HCT116 (cell line): ENCODE measurements at regions not wholly inside any gene's neighbourhood (a gene's known extent, or its start where the extent isn't known, plus 50 kb on each side); places are given as distances from the start of the nearest gene placed in this dataset.

Experiments used
- ATAC-seq: fragments of 200-7000 bp; cut with Tn5 transposase; 2 replicates; pipeline ENCODE4 v1.9.1; 2020; ENCODE audit warnings: mild to moderate bottlenecking, moderate library complexity
- BruUV-seq: library from RNA; stranded (reverse); fragments of 400-500 nt; replicated peaks from 2 replicates; lab custom pipeline; 2021; lab: Mats Ljungman, UMichigan
- CTCF ChIA-PET: fragments of 300-600 bp; sonication (Branson Sonifier 250); formaldehyde crosslinking; loops from one replicate; lab custom pipeline; 2021; ENCODE audit warnings: antibody characterized with exemption; lab: Charles Lee
- POLR2A ChIA-PET: fragments of 300-600, 350-600 bp; sonication (Branson Sonifier 250); formaldehyde crosslinking; loops from one replicate; lab custom pipeline; 2021; ENCODE audit warnings: antibody characterized with exemption; lab: Charles Lee
- RAD21 ChIA-PET, 2 experiments: fragments of 300-600 bp; sonication (Branson Sonifier 250); formaldehyde crosslinking; loops; one replicate each; lab custom pipeline; 2023; ENCODE audit warnings: low total read pairs in 2 of 2; ENCODE audit not compliant: uncharacterized antibody in 2 of 2, unreplicated experiment in 2 of 2, low non-redundant PET in 1 of 2; lab: Charles Lee
- DNase-seq: peaks from one replicate; pipeline ENCODE4 v3.0.0-alpha.2; 2010; ENCODE audit warnings: low read depth, low spot score
- H2AFZ ChIP-seq: fragments of 200-600 bp; shearing (Covaris generic), sonication (generic); 2 replicates; pipeline ENCODE4 v1.6.1; 2017; ENCODE audit warnings: low read depth, mixed run types, mixed read lengths, antibody characterized with exemption, low read length; ENCODE audit not compliant: poor library complexity, severe bottlenecking
- H3K27ac ChIP-seq: 2 replicates; pipeline ENCODE4 v1.5.1; 2012; ENCODE audit warnings: low read depth, low read length
- H3K27me3 ChIP-seq: fragments of 200-600 bp; sonication (generic); 2 replicates; pipeline ENCODE4 v1.6.1; 2016; ENCODE audit warnings: mixed run types, low read length, mixed read lengths; ENCODE audit not compliant: insufficient read depth
- H3K36me3 ChIP-seq, 2 experiments: fragments of 200-500 bp in 1 of 2; fragments of 200-600 bp in 1 of 2; sonication (Bioruptor generic) in 1 of 2; sonication (generic) in 1 of 2; 2 replicates each; pipeline versions ENCODE4 v1.5.1 to v1.6.1; 2014 to 2016; ENCODE audit warnings: low read length in 2 of 2, inconsistent platforms in 1 of 2, mixed read lengths in 1 of 2, mixed run types in 1 of 2; ENCODE audit not compliant: insufficient read depth in 2 of 2, control insufficient read depth in 1 of 2
- H3K4me1 ChIP-seq, 2 experiments: fragments of 200-600 bp in 1 of 2; sonication (generic) in 1 of 2; 2 replicates each; pipeline versions ENCODE4 v1.5.1 to v1.6.1; 2012 to 2017; ENCODE audit warnings: low read length in 2 of 2, inconsistent platforms in 1 of 2, mild to moderate bottlenecking in 1 of 2, mixed read lengths in 1 of 2, mixed run types in 1 of 2, moderate library complexity in 1 of 2; ENCODE audit not compliant: insufficient read depth in 2 of 2, control insufficient read depth in 1 of 2
- H3K4me2 ChIP-seq: fragments of 200-600 bp; sonication (generic); 2 replicates; pipeline ENCODE4 v1.6.1; 2017; ENCODE audit warnings: mixed run types, low read length, mixed read lengths
- H3K4me3 ChIP-seq, 2 experiments: fragments of 200-600 bp in 1 of 2; sonication (generic) in 1 of 2; replicated peaks in 1 of 2; 2 replicates each; pipeline ENCODE4 v1.5.1; 2011 to 2016; ENCODE audit warnings: low read length in 2 of 2, control low read depth in 1 of 2, low read depth in 1 of 2, mild to moderate bottlenecking in 1 of 2, mixed read lengths in 1 of 2, mixed run types in 1 of 2
- H3K79me2 ChIP-seq: fragments of 200-600 bp; sonication (generic); 2 replicates; pipeline ENCODE4 v1.6.1; 2017; ENCODE audit warnings: mild to moderate bottlenecking, mixed run types, low read length, moderate library complexity, mixed read lengths; ENCODE audit not compliant: insufficient read depth
- H3K9ac ChIP-seq: fragments of 200-600 bp; sonication (generic); 2 replicates; pipeline ENCODE4 v1.6.1; 2016; ENCODE audit warnings: low read length, mixed read lengths
- H3K9me2 ChIP-seq: fragments of 200-600 bp; sonication (generic), shearing (Covaris generic); 2 replicates; pipeline ENCODE4 v1.6.1; 2017; ENCODE audit warnings: mixed run types, mild to moderate bottlenecking, moderate library complexity; ENCODE audit not compliant: insufficient read depth
- H3K9me3 ChIP-seq, 2 experiments: fragments of 200-500 bp in 1 of 2; fragments of 200-600 bp in 1 of 2; sonication (Bioruptor generic) in 1 of 2; sonication (generic) in 1 of 2; 2 replicates each; pipeline ENCODE4 v1.6.1; 2014 to 2017; ENCODE audit warnings: low read length in 2 of 2, mixed read lengths in 2 of 2, inconsistent platforms in 1 of 2, low read depth in 1 of 2, mild to moderate bottlenecking in 1 of 2, mixed run types in 1 of 2, moderate library complexity in 1 of 2; ENCODE audit not compliant: control insufficient read depth in 1 of 2, insufficient read depth in 1 of 2
- H4K20me1 ChIP-seq: fragments of 200-600 bp; sonication (generic), shearing (Covaris generic); 2 replicates; pipeline ENCODE4 v1.6.1; 2017; ENCODE audit warnings: mixed run types, mild to moderate bottlenecking, moderate library complexity; ENCODE audit not compliant: insufficient read depth
- CEBPB ChIP-seq: IDR thresholded peaks from 2 replicates; pipeline ENCODE4 v1.6.1; 2012; ENCODE audit warnings: low read depth
- EZH2 ChIP-seq: fragments of 200-600 bp; sonication (generic); IDR thresholded peaks from 2 replicates; pipeline ENCODE4 v1.6.1; 2017; ENCODE audit warnings: antibody characterized with exemption, mixed run types
- FOSL1 ChIP-seq: IDR thresholded peaks from 2 replicates; pipeline ENCODE4 v1.6.1; 2012; ENCODE audit warnings: low read depth
- POLR2A ChIP-seq: IDR thresholded peaks from 2 replicates; pipeline ENCODE4 v1.7.0; 2011; ENCODE audit warnings: borderline replicate concordance; ENCODE audit not compliant: insufficient read depth, insufficient read length; ENCODE audit errors: extremely low read depth
- POLR2AphosphoS5 ChIP-seq: IDR thresholded peaks from 2 replicates; pipeline ENCODE4 v1.6.1; 2011; ENCODE audit warnings: mild to moderate bottlenecking, low read depth, low read length, moderate library complexity
- SRF ChIP-seq: IDR thresholded peaks from 2 replicates; pipeline ENCODE4 v1.6.1; 2012; ENCODE audit warnings: low read depth
- YY1 ChIP-seq: IDR thresholded peaks from 2 replicates; pipeline ENCODE4 v1.6.1; 2011; ENCODE audit warnings: low read length, low read depth, moderate library complexity, mild to moderate bottlenecking; ENCODE audit not compliant: insufficient replicate concordance; ENCODE audit errors: extremely low read depth
- ZNF274 ChIP-seq: fragments of 200-500 bp; sonication (Bioruptor generic); IDR thresholded peaks from 2 replicates; pipeline ENCODE4 v1.6.1; 2014; ENCODE audit warnings: mild to moderate bottlenecking, low read depth, low read length, inconsistent platforms
- intact Hi-C: fragments of 100-400 bp; cut with micrococcal nuclease; formaldehyde crosslinking; loops from 2 replicates; pipeline ENCODE4 v1.10.0; 2022
- TF ChIP-seq, protein P1 (sequence below): IDR thresholded peaks from 2 replicates; pipeline ENCODE4 v1.6.1; 2012
- TF ChIP-seq, protein P2 (sequence below), 3 experiments: fragments of 200-600 bp in 1 of 3; sonication (generic) in 1 of 3; IDR thresholded peaks in 2 of 3; conservative IDR thresholded peaks in 1 of 3; 2 replicates each; pipeline ENCODE4 v1.5.1; 2012 to 2017; ENCODE audit warnings: low read depth in 2 of 3, low read length in 2 of 3, antibody characterized with exemption in 1 of 3, borderline replicate concordance in 1 of 3, control low read depth in 1 of 3, mild to moderate bottlenecking in 1 of 3, mixed read lengths in 1 of 3, mixed run types in 1 of 3, moderate library complexity in 1 of 3; ENCODE audit not compliant: insufficient read depth in 1 of 3

DNA sequence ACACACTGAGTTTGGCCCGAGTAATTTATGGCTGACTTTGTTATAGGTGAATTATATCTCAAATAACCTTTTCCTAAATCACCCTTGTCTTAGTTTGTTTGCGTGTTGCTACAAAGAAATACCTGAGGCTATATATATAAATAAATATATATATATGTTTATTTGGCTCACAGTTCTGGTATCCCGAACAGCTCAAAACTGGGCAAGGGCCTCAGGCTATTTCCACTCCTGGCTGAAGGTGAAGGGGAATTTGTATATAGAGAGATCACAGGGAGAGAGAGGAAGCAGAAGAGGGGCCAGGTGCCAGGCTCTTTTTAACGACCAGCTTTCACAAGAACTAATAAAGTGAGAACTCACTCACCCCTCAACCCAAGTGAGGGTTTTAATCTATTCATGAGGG is 159.9 kb upstream of the STARD13 start:
- no peaks in the 10 kb centered on the region for H4K20me1 ChIP-seq
- DNase-seq (no peak), ATAC-seq (no peak)
- no peaks in the 10 kb centered on the region for H3K79me2 ChIP-seq
- intact Hi-C loops: no loop called here
- TF ChIP-seq YY1: no peak
- no peak for TF ChIP-seq ZNF274
- no peak for TF ChIP-seq CEBPB
- TF ChIP-seq, protein P1, sequence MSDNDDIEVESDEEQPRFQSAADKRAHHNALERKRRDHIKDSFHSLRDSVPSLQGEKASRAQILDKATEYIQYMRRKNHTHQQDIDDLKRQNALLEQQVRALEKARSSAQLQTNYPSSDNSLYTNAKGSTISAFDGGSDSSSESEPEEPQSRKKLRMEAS: no peak
- TF ChIP-seq, protein P2, sequence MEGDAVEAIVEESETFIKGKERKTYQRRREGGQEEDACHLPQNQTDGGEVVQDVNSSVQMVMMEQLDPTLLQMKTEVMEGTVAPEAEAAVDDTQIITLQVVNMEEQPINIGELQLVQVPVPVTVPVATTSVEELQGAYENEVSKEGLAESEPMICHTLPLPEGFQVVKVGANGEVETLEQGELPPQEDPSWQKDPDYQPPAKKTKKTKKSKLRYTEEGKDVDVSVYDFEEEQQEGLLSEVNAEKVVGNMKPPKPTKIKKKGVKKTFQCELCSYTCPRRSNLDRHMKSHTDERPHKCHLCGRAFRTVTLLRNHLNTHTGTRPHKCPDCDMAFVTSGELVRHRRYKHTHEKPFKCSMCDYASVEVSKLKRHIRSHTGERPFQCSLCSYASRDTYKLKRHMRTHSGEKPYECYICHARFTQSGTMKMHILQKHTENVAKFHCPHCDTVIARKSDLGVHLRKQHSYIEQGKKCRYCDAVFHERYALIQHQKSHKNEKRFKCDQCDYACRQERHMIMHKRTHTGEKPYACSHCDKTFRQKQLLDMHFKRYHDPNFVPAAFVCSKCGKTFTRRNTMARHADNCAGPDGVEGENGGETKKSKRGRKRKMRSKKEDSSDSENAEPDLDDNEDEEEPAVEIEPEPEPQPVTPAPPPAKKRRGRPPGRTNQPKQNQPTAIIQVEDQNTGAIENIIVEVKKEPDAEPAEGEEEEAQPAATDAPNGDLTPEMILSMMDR (IDR thresholded peaks at IDR 0.05 in 2 of 3, conservative IDR thresholded peaks at IDR 0.05 in 1 of 3; ENCODE audit: borderline replicate concordance in 1 of 3, insufficient read depth in 1 of 3, low read depth in 2 of 3, low read length in 2 of 3): no peak
- no peaks in the 10 kb centered on the region for H3K4me1 ChIP-seq
- RAD21 ChIA-PET: no interaction called here
- CTCF ChIA-PET: no interaction called here
- no peak overlapping the region for H3K9ac ChIP-seq
- H3K27me3 ChIP-seq: no peaks in the 10 kb centered on the region
- no peaks in the 10 kb centered on the region for H3K9me2 ChIP-seq
- no peak overlapping the region for H3K4me3 ChIP-seq
- H3K4me2 ChIP-seq: no peak overlapping the region
- POLR2A ChIA-PET: no interaction called here
- no peak overlapping the region for H2AFZ ChIP-seq
- BruUV-seq: no TSS peak
- H3K9me3 ChIP-seq: no peaks in the 10 kb centered on the region
- H3K36me3 ChIP-seq: no peaks in the 10 kb centered on the region
- no peak overlapping the region for H3K27ac ChIP-seq

DNA sequence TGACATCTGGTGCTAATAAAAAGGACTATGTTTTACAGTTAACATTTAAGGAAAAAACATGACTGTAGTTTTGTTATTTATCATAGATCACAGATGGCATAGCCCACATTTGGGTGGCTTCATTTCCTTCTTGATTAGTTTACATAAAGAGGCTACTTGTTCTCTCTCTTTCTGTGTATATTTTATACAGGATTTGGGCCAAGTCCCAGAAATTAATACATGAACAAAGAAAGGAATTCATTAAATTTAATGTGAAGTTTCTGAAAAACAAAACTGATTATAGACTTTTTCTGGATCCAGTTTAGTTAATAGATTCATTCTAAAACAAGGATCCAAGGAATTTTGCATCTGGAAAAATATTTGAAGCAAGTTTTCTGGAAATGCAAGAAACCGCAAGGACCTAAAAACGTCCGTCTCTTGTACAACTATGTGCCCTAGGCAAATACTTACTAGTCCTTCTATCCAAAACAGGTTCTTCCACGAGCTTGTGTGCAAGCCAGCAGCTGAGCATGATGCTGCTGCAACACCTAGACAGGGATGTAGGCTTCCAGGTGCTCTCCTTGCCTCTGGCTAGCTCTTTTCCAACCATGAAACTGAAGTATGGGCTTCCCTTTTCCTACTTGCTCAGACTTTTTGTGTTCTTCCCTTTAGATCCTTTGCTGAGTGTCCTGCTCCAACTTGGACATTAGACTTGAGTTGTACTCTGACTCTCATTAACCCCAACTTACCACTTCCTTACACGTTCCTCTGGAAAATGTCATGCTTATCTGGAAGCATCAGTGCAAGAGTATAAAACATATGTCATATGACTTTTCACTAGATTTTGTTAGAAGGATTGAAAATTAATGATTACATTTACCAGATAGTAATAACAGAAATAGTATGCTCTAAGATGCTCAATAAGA is 161.5 kb upstream of the STARD13 start:
- no peaks in the 10 kb centered on the region for H3K9me3 ChIP-seq
- H3K4me3 ChIP-seq: no peak overlapping the region
- ChIA-PET RAD21 (no interaction called here), POLR2A (no interaction called here), CTCF (no interaction called here)
- no peak overlapping the region for H3K4me2 ChIP-seq
- H3K4me1 ChIP-seq: no peaks in the 10 kb centered on the region
- no TSS peak for BruUV-seq
- intact Hi-C loops: no loop called here
- no peaks in the 10 kb centered on the region for H3K36me3 ChIP-seq
- H4K20me1 ChIP-seq: no peaks in the 10 kb centered on the region
- no peak overlapping the region for H3K27ac ChIP-seq
- DNase-seq (no peak), ATAC-seq (no peak)
- H3K9ac ChIP-seq: no peak overlapping the region
- H2AFZ ChIP-seq: no peak overlapping the region
- no peaks in the 10 kb centered on the region for H3K27me3 ChIP-seq
- H3K79me2 ChIP-seq: no peaks in the 10 kb centered on the region
- TF ChIP-seq POLR2AphosphoS5 (no peak), POLR2A (no peak), FOSL1 (no peak), SRF (no peak), CEBPB (no peak), EZH2 (no peak)
- H3K9me2 ChIP-seq: no peaks in the 10 kb centered on the region
